OCI-LY1 (cell line): ENCODE measurements at regions not wholly inside any gene's neighbourhood (a gene's known extent, or its start where the extent isn't known, plus 50 kb on each side); places are given as distances from the start of the nearest gene placed in this dataset.

ENCODE experiments used
- CTCF ChIP-seq: fragments of 200-600 bp; sonication (generic), shearing (Covaris generic); IDR thresholded peaks from 2 replicates; pipeline ENCODE4 v1.5.1; 2017; ENCODE audit warnings: mild to moderate bottlenecking, antibody characterized with exemption, low read length, moderate library complexity, mixed read lengths
- EZH2 ChIP-seq: fragments of 200-600 bp; sonication (generic), shearing (Covaris generic); IDR thresholded peaks from 2 replicates; pipeline ENCODE4 v1.8.0; 2017; ENCODE audit warnings: borderline replicate concordance, mixed run types, mild to moderate bottlenecking, antibody characterized with exemption, low read length, moderate library complexity, mixed read lengths

GRCh38 chr4:152243206-152243605 is 292.7 kb downstream of the FBXW7 start:
- no peak for TF ChIP-seq CTCF
- TF ChIP-seq EZH2: no peak
